IPS DF 6.9 (cell line): ENCODE measurements at regions not wholly inside any gene's neighbourhood (a gene's known extent, or its start where the extent isn't known, plus 50 kb on each side); places are given as distances from the start of the nearest gene placed in this dataset.
"Not testable (repeated sequence)": the region's sequence is repeated elsewhere in the genome, so short reads cannot be mapped to it uniquely, and the experiment has no call there.

Source experiments
- DNase-seq: peaks from one replicate; pipeline ENCODE4 v3.0.0-alpha.2; 2013; ENCODE audit warnings: low read depth, low spot score
- H3K27ac ChIP-seq: one replicate; pipeline ENCODE4 v1.5.1; 2013; ENCODE audit warnings: low read length, control low read depth
- H3K27me3 ChIP-seq: 2 replicates; pipeline ENCODE4 v1.6.1; 2013; ENCODE audit warnings: mild to moderate bottlenecking, low read length; ENCODE audit not compliant: control insufficient read depth, insufficient read depth
- H3K36me3 ChIP-seq: 2 replicates; pipeline ENCODE4 v1.6.1; 2013; ENCODE audit warnings: low read length; ENCODE audit not compliant: control insufficient read depth, insufficient read depth
- H3K4me1 ChIP-seq: 2 replicates; pipeline ENCODE4 v1.6.1; 2013; ENCODE audit warnings: low read length; ENCODE audit not compliant: control insufficient read depth, insufficient read depth
- H3K4me3 ChIP-seq: 2 replicates; pipeline ENCODE4 v1.5.1; 2013; ENCODE audit warnings: mild to moderate bottlenecking, low read length
- H3K9me3 ChIP-seq: 2 replicates; pipeline ENCODE4 v1.6.1; 2013; ENCODE audit warnings: low read length, inconsistent platforms; ENCODE audit not compliant: control insufficient read depth, insufficient read depth
- WGBS: extraction: QIAGEN DNeasy Blood & Tissue Kit; methylation state at CpG from one replicate; pipeline ENCODE4 v1.1.7; 2013; ENCODE audit warnings: mixed read lengths, missing lambda C conversion rate; ENCODE audit not compliant: insufficient read length, insufficient coverage; 5-methylcytosine and 5-hydroxymethylcytosine counted together

DNA sequence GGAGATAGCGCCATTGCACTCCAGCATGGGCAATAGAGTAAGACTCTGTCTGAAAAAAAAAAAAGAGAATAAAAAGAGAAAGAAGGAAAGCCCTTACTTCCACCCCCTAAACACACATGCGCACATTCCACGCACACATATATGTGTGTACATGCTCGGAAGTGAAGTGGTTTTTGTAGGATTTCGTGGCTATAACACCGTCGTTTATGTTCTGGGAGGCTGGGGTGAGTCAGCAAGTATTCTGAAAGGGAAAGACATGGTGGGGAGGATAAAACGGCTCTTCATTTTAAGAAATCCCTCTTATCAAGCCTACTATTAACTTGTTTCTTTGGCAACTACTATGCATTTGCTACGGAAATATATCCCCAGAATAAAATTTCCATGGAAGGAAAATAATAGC lies 422.8 kb upstream of the TBL1XR1 start:
- Histone ChIP-seq H3K4me1 (no peaks in the 10 kb centered on the region; the same call in 1 of the 2 replicates), H3K36me3 (no peaks in the 10 kb centered on the region), H3K9me3 (no peaks in the 10 kb centered on the region), H3K4me3 (no peak overlapping the region), H3K27me3 (no peaks in the 10 kb centered on the region), H3K27ac (no peak overlapping the region)
- no CpG with 5 or more reads among the region's 9 CpGs for WGBS
- no peak for DNase-seq

GRCh38 chr3:177622520-177622919 lies 425.2 kb upstream of the TBL1XR1 start:
- H3K4me1 ChIP-seq, result no peaks in the 10 kb centered on the region; the same call in 1 of the 2 replicates
- no peak overlapping the region for H3K27ac ChIP-seq
- H3K4me3 ChIP-seq, result no peak overlapping the region
- no peaks in the 10 kb centered on the region for H3K9me3 ChIP-seq
- no peaks in the 10 kb centered on the region for H3K36me3 ChIP-seq
- DNase-seq, result no peak
- H3K27me3 ChIP-seq, result no peaks in the 10 kb centered on the region
- WGBS, result no CpG with 5 or more reads among the region's 1 CpG

DNA sequence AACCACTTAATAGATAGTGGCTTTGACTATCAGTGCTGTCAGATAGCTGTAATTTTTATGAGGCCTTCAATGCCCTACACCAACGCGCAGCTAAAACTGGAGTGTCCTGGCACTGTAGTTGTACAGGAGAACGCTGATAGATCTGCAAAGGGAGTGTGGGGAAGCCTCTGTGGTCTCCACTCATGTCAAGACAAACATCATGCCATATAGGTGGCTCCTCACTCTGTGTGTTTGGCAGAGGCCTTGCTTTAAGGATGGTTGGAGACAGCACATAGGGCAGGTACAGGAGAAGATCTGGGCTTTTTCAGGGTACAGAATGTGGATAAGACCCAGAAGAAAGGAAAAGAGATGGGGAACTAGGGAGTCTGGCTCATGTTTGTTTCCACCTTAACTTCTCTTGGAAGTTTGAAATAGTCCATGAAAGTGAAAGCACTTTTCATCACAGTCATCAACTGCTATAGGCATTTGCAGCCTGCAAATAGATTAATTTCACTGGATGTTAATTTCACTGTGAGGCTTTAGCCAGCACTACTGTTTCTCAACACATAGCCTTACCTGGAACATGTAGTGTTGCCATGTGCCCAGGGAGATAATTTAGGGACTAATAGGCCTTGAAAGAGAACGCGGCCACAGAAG lies 425.8 kb upstream of the TBL1XR1 start:
- Histone ChIP-seq H3K9me3 (no peaks in the 10 kb centered on the region), H3K27me3 (no peaks in the 10 kb centered on the region), H3K4me1 (no peaks in the 10 kb centered on the region; the same call in 1 of the 2 replicates), H3K36me3 (no peaks in the 10 kb centered on the region), H3K27ac (no peak overlapping the region), H3K4me3 (no peak overlapping the region)
- no CpG with 5 or more reads among the region's 5 CpGs for WGBS
- DNase-seq, result no peak

GRCh38 chr3:177624528-177625495 lies 427.5 kb upstream of the TBL1XR1 start:
- Histone ChIP-seq H3K36me3 (no peaks in the 10 kb centered on the region), H3K9me3 (no peaks in the 10 kb centered on the region), H3K4me1 (no peaks in the 10 kb centered on the region), H3K27ac (no peak overlapping the region), H3K4me3 (no peak overlapping the region), H3K27me3 (no peaks in the 10 kb centered on the region)
- DNase-seq, result no peak
- no CpG with 5 or more reads among the region's 13 CpGs for WGBS

- Histone ChIP-seq H3K27me3 (no peaks in the 10 kb centered on the region), H3K27ac (no peak overlapping the region), H3K4me3 (no peak overlapping the region), H3K36me3 (no peaks in the 10 kb centered on the region), H3K4me1 (no peaks in the 10 kb centered on the region), H3K9me3 (no peaks in the 10 kb centered on the region)
- no CpG with 5 or more reads among the region's 2 CpGs for WGBS
- DNase-seq, result no peak
Measured at GRCh38 chr3:177626045-177626444, 428.8 kb upstream of the TBL1XR1 start.

DNA sequence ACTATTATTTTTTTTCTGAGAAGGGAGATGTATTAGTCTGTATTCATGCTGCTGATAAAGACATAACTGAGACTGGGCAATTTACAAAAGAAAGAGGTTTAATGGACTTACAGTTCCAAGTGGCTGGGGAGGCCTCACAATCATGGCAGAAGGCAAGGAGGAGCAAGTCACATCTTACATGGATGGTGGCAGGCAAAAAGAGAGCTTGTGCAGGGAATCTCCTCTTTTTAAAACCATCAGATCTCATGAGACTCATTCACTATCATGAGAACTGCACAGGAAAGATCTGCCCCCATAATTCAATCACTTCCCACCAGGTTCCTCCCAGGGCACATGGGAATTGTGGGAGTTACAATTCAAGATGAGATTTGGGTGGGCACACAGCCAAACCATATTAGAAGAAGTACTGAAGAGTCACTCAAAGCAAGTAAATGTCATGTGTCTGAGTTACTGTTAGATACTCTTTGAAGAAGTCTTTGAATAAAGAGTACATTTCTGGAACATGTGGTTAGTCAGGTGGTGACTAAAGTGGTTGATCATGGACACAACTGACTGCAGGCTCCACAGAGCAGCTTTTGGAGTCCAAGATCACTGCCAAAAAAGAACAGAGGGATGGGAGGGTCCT lies 430.9 kb upstream of the TBL1XR1 start:
- not testable (repeated sequence) for H3K36me3 ChIP-seq, H3K4me1 ChIP-seq, H3K9me3 ChIP-seq, H3K27me3 ChIP-seq, H3K4me3 ChIP-seq, DNase-seq, H3K27ac ChIP-seq

DNA sequence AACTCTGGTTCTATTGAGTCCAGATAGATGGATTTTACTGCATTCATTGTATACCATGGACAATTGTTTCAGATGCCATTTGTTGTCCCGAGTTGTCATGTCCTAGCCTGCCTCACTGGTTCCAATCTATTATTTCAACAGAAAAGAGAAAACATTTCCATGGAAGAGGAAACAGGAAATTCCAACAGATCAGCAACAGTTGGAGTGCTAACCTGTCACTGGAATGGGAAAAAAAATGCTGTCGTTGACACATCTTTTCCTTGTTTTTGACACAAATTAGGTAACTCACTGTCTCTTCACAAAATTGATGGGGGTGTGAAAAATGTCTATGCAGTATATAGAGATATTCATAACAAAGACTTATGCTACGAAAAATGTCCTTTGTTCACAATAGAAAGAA lies 432.0 kb upstream of the TBL1XR1 start:
- no peak for DNase-seq
- no peaks in the 10 kb centered on the region for H3K4me1 ChIP-seq
- no peak overlapping the region for H3K27ac ChIP-seq
- no peaks in the 10 kb centered on the region for H3K9me3 ChIP-seq
- H3K36me3 ChIP-seq, result no peaks in the 10 kb centered on the region
- H3K27me3 ChIP-seq, result no peaks in the 10 kb centered on the region
- no CpG with 5 or more reads among the region's 3 CpGs for WGBS
- no peak overlapping the region for H3K4me3 ChIP-seq

DNA sequence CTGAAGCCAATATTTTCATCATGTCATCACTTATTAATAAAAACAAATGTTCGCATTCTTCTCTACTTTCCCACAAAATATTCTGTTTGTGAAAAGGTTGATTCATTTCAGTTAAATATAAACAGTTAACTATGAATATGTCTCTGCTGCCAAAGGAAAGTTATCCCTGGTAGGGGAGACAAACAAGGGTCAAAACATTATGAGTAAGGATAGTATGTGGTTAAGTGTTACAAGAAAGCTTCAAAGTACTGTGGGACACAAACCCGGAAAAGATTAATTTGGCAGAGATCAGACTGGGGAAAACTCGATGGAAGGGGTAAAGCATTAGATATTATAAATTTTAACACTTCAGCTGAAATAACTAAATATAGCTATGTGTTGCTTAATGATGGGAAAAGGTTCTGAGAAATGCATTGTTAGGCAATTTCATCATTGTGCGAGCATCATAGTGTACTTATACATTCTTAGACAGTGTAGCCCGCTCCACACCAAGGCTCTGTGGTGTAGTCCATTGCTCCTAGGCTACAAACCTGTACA lies 436.5 kb upstream of the TBL1XR1 start:
- Histone ChIP-seq H3K27me3 (no peaks in the 10 kb centered on the region), H3K36me3 (no peaks in the 10 kb centered on the region), H3K4me3 (no peak overlapping the region), H3K27ac (no peak overlapping the region), H3K9me3 (no peaks in the 10 kb centered on the region), H3K4me1 (no peaks in the 10 kb centered on the region)
- DNase-seq, result no peak
- 100% methylated on average over 1 of the region's 5 CpGs for WGBS

GRCh38 chr3:177635601-177636106 lies 438.4 kb upstream of the TBL1XR1 start:
- H3K4me1 ChIP-seq, H3K9me3 ChIP-seq, H3K4me3 ChIP-seq, DNase-seq, H3K27ac ChIP-seq, H3K27me3 ChIP-seq, H3K36me3 ChIP-seq: not testable (repeated sequence)
- no CpG with 5 or more reads among the region's 3 CpGs for WGBS

GRCh38 chr3:177640319-177640965 lies 443.2 kb upstream of the TBL1XR1 start:
- WGBS, result no CpG with 5 or more reads among the region's 8 CpGs
- no peak overlapping the region for H3K27ac ChIP-seq
- no peak overlapping the region for H3K4me3 ChIP-seq
- H3K36me3 ChIP-seq, result no peaks in the 10 kb centered on the region
- no peaks in the 10 kb centered on the region; the same call in 1 of the 2 replicates for H3K4me1 ChIP-seq
- DNase-seq, result no peak
- H3K27me3 ChIP-seq, result no peaks in the 10 kb centered on the region
- no peaks in the 10 kb centered on the region for H3K9me3 ChIP-seq
